ENCODE measurements at regions not wholly inside any gene's neighbourhood (a gene's known extent, or its start where the extent isn't known, plus 50 kb on each side); places are given as distances from the start of the nearest gene placed in this dataset.
"Not testable (repeated sequence)": the region's sequence is repeated elsewhere in the genome, so short reads cannot be mapped to it uniquely, and the experiment has no call there.

DNA sequence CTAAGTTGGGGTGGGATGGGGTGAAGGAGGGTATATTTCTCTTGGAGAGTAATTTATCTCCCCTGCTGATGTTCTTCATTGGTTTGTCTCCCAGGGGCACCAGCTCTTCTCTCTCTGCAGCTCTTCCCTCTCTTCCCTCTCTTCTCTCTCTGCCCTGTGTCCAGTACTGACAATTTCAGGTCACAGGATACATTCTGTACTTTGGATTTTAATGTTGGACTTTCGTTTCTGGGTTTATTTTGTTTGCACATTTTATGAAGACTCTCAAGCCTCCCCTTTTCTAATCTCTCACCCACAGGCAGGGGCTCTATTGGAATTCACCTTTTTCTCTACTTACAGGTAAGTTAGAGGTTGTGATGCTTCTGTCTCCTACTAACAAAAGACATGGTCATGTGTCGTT, 165.5 kb downstream of the CPEB2 start:
- H3K9ac ChIP-seq (ENCODE audit: insufficient read depth in 1 of 2, low read length in 2 of 2): no peak overlapping the region
- DNase-seq (no peak), ATAC-seq (ENCODE audit: insufficient read depth, low FRiP score) (no peak)
- H3K27ac ChIP-seq (ENCODE audit: low read depth in 1 of 2, low read length in 1 of 2): no peak overlapping the region
- no peaks in the 10 kb centered on the region for H3K4me1 ChIP-seq (ENCODE audit: control insufficient read depth in 5 of 5, insufficient read depth in 5 of 5, low read length in 5 of 5)
- peaks cover 0 to 3% (median 0%) of the 10 kb centered on the region in 3 donors for H3K27me3 ChIP-seq (ENCODE audit: control insufficient read depth in 3 of 3, insufficient read depth in 3 of 3, low read length in 2 of 3)
- H3K4me3 ChIP-seq: no peak overlapping the region
- no peaks in the 10 kb centered on the region for H3K36me3 ChIP-seq (ENCODE audit: control insufficient read depth in 4 of 4, insufficient read depth in 4 of 4, low read length in 4 of 4)
- WGBS, 2 donors: 54 to 70% methylated on average over 2 of the region's 2 CpGs
- TF ChIP-seq, protein P1, sequence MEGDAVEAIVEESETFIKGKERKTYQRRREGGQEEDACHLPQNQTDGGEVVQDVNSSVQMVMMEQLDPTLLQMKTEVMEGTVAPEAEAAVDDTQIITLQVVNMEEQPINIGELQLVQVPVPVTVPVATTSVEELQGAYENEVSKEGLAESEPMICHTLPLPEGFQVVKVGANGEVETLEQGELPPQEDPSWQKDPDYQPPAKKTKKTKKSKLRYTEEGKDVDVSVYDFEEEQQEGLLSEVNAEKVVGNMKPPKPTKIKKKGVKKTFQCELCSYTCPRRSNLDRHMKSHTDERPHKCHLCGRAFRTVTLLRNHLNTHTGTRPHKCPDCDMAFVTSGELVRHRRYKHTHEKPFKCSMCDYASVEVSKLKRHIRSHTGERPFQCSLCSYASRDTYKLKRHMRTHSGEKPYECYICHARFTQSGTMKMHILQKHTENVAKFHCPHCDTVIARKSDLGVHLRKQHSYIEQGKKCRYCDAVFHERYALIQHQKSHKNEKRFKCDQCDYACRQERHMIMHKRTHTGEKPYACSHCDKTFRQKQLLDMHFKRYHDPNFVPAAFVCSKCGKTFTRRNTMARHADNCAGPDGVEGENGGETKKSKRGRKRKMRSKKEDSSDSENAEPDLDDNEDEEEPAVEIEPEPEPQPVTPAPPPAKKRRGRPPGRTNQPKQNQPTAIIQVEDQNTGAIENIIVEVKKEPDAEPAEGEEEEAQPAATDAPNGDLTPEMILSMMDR (IDR thresholded peaks at IDR 0.05; ENCODE audit: control extremely low read depth, extremely low read depth): no peak
- H3K9me3 ChIP-seq (ENCODE audit: control insufficient read depth in 4 of 4, insufficient read depth in 3 of 4, low read length in 3 of 4): peaks cover 0 to 6% (median 2%) of the 10 kb centered on the region in 4 donors

DNA sequence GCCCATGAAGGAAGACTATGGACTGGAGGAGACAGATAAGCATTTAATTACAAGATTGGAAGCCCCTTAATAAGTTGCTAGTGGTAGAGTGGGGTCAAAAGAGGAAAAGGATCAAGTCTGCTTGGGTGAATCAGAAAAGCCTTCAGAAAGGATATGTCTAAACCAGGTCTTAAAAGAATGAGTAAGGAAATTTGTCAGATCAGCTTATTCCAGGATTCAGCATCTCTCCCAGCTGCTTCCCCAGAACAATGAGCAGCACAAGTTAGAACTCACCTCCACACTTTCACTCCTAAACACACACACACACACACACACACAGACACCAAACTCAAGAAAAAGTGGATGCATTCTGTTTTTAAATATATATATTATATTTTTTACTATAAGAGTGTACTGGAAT, 166.5 kb downstream of the CPEB2 start:
- H3K36me3 ChIP-seq (ENCODE audit: control insufficient read depth in 4 of 4, insufficient read depth in 4 of 4, low read length in 4 of 4): no peaks in the 10 kb centered on the region

DNA sequence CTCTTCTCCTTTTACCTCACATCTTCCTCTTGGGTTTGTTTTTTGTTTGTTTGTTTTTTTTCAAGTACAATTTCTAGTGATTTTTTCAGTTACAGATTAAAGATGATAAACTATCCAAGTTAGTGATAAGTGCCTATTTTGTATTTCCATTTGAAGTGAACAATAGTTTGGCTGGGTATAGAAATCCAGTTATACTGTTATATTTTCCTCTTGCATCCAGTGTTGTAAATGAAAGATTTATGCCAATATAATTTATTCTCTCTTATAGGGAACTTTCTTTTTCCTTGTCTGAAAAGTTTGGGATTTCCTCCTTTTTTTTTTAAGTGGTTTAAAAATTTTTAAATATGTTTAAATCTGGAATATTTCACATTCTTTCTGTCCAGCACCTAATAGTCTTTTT, 169.4 kb downstream of the CPEB2 start:
- H3K4me1 ChIP-seq (ENCODE audit: control insufficient read depth in 5 of 5, insufficient read depth in 5 of 5, low read length in 5 of 5): no peaks in the 10 kb centered on the region
- H3K9ac ChIP-seq (ENCODE audit: insufficient read depth in 1 of 2, low read length in 2 of 2): no peak overlapping the region
- no peak overlapping the region for H3K27ac ChIP-seq (ENCODE audit: low read depth in 1 of 2, low read length in 1 of 2)
- no peak for DNase-seq
- no peaks in the 10 kb centered on the region for H3K36me3 ChIP-seq (ENCODE audit: control insufficient read depth in 4 of 4, insufficient read depth in 4 of 4, low read length in 4 of 4)
- peaks cover 0 to 3% (median 0%) of the 10 kb centered on the region in 3 donors for H3K27me3 ChIP-seq (ENCODE audit: control insufficient read depth in 3 of 3, insufficient read depth in 3 of 3, low read length in 2 of 3)
- TF ChIP-seq, protein P1 (IDR thresholded peaks at IDR 0.05; ENCODE audit: control extremely low read depth, extremely low read depth): no peak
- H3K4me3 ChIP-seq: no peak overlapping the region
- no peak for ATAC-seq (ENCODE audit: insufficient read depth, low FRiP score)
- peaks cover 0 to 6% (median 2%) of the 10 kb centered on the region in 4 donors for H3K9me3 ChIP-seq (ENCODE audit: control insufficient read depth in 4 of 4, insufficient read depth in 3 of 4, low read length in 3 of 4)

More for the DNA sequence above, 166.5 kb downstream of the CPEB2 start:
- H3K4me3 ChIP-seq: no peak overlapping the region
- TF ChIP-seq, protein P1 (IDR thresholded peaks at IDR 0.05; ENCODE audit: control extremely low read depth, extremely low read depth): no peak
- H3K27ac ChIP-seq (ENCODE audit: low read depth in 1 of 2, low read length in 1 of 2): no peak overlapping the region
- no peak for DNase-seq
- no peaks in the 10 kb centered on the region for H3K4me1 ChIP-seq (ENCODE audit: control insufficient read depth in 5 of 5, insufficient read depth in 5 of 5, low read length in 5 of 5)
- H3K27me3 ChIP-seq (ENCODE audit: control insufficient read depth in 3 of 3, insufficient read depth in 3 of 3, low read length in 2 of 3): peaks cover 0 to 3% (median 0%) of the 10 kb centered on the region in 3 donors
- H3K9ac ChIP-seq (ENCODE audit: insufficient read depth in 1 of 2, low read length in 2 of 2): no peak overlapping the region
- H3K9me3 ChIP-seq (ENCODE audit: control insufficient read depth in 4 of 4, insufficient read depth in 3 of 4, low read length in 3 of 4): peaks cover 0 to 6% (median 2%) of the 10 kb centered on the region in 4 donors
- no peak for ATAC-seq (ENCODE audit: insufficient read depth, low FRiP score)

- no peak overlapping the region for H3K27ac ChIP-seq (ENCODE audit: low read depth in 1 of 2, low read length in 1 of 2)
- DNase-seq (no peak), ATAC-seq (ENCODE audit: insufficient read depth, low FRiP score) (no peak)
- no peak overlapping the region for H3K4me3 ChIP-seq
- H3K27me3 ChIP-seq (ENCODE audit: control insufficient read depth in 3 of 3, insufficient read depth in 3 of 3, low read length in 2 of 3): peaks cover 0 to 3% (median 0%) of the 10 kb centered on the region in 3 donors
- H3K9ac ChIP-seq (ENCODE audit: insufficient read depth in 1 of 2, low read length in 2 of 2): no peak overlapping the region
- peaks cover 0 to 6% (median 2%) of the 10 kb centered on the region in 4 donors for H3K9me3 ChIP-seq (ENCODE audit: control insufficient read depth in 4 of 4, insufficient read depth in 3 of 4, low read length in 3 of 4)
- no peaks in the 10 kb centered on the region for H3K4me1 ChIP-seq (ENCODE audit: control insufficient read depth in 5 of 5, insufficient read depth in 5 of 5, low read length in 5 of 5)
- H3K36me3 ChIP-seq (ENCODE audit: control insufficient read depth in 4 of 4, insufficient read depth in 4 of 4, low read length in 4 of 4): no peaks in the 10 kb centered on the region
- TF ChIP-seq, protein P1 (IDR thresholded peaks at IDR 0.05; ENCODE audit: control extremely low read depth, extremely low read depth): no peak
- WGBS, 2 donors: 74 to 84% methylated on average over 4 of the region's 4 CpGs
These were observed 171.0 kb downstream of the CPEB2 start for GRCh38 chr4:15173251-15173650.

DNA sequence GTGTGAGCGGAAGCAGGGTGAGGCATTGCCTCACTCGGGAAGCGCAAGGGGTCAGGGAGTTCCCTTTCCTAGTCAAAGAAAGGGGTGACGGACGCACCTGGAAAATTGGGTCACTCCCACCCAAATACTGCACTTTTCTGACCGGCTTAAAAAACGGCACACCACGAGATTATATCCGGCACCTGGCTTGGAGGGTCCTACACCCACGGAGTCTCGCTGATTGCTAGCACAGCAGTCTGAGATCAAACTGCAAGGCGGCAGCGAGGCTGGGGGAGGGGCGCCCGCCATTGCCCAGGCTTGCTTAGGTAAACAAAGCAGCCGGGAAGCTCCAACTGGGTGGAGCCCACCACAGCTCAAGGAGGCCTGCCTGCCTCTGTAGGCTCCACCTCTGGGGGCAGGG, 171.9 kb downstream of the CPEB2 start:
- not testable (repeated sequence) for ATAC-seq (ENCODE audit: insufficient read depth, low FRiP score); H3K36me3 ChIP-seq (ENCODE audit: control insufficient read depth in 4 of 4, insufficient read depth in 4 of 4, low read length in 4 of 4); H3K4me3 ChIP-seq; H3K9me3 ChIP-seq (ENCODE audit: control insufficient read depth in 4 of 4, insufficient read depth in 3 of 4, low read length in 3 of 4); H3K4me1 ChIP-seq (ENCODE audit: control insufficient read depth in 5 of 5, insufficient read depth in 5 of 5, low read length in 5 of 5); H3K27me3 ChIP-seq (ENCODE audit: control insufficient read depth in 3 of 3, insufficient read depth in 3 of 3, low read length in 2 of 3); H3K27ac ChIP-seq (ENCODE audit: low read depth in 1 of 2, low read length in 1 of 2); H3K9ac ChIP-seq (ENCODE audit: insufficient read depth in 1 of 2, low read length in 2 of 2); DNase-seq
- 82 to 93% methylated on average over 9 to 11 of the region's 16 CpGs for WGBS, 2 donors

- not testable (repeated sequence) for ATAC-seq (ENCODE audit: insufficient read depth, low FRiP score); H3K9ac ChIP-seq (ENCODE audit: insufficient read depth in 1 of 2, low read length in 2 of 2); H3K27ac ChIP-seq (ENCODE audit: low read depth in 1 of 2, low read length in 1 of 2); H3K36me3 ChIP-seq (ENCODE audit: control insufficient read depth in 4 of 4, insufficient read depth in 4 of 4, low read length in 4 of 4); DNase-seq; H3K4me3 ChIP-seq; H3K27me3 ChIP-seq (ENCODE audit: control insufficient read depth in 3 of 3, insufficient read depth in 3 of 3, low read length in 2 of 3); H3K4me1 ChIP-seq (ENCODE audit: control insufficient read depth in 5 of 5, insufficient read depth in 5 of 5, low read length in 5 of 5); H3K9me3 ChIP-seq (ENCODE audit: control insufficient read depth in 4 of 4, insufficient read depth in 3 of 4, low read length in 3 of 4)
- 92 to 97% methylated on average over 2 of the region's 2 CpGs for WGBS, 2 donors
These were observed 177.6 kb downstream of the CPEB2 start for GRCh38 chr4:15179842-15180241.

All from lung (tissue), 11 donors.